HEK293T (cell line): ENCODE measurements at regions not wholly inside any gene's neighbourhood (a gene's known extent, or its start where the extent isn't known, plus 50 kb on each side); places are given as distances from the start of the nearest gene placed in this dataset.

Experiments used
- CTCF ChIA-PET: fragments of 350-600 bp; formaldehyde crosslinking; extraction: SDS; loops from one replicate; lab custom pipeline; 2021; ENCODE audit warnings: antibody characterized with exemption, inconsistent platforms; lab: Yijun Ruan, JAX
- POLR2A ChIA-PET: fragments of 350-600 bp; formaldehyde crosslinking; extraction: SDS; loops from one replicate; lab custom pipeline; 2020; ENCODE audit warnings: antibody characterized with exemption, inconsistent platforms; lab: Yijun Ruan, JAX
- DNase-seq: peaks from one replicate; pipeline ENCODE4 v3.0.0; 2012; ENCODE audit warnings: mixed read lengths; ENCODE audit errors: extremely low spot score
- ARNT ChIP-seq: fragments of 450-650 bp; IDR thresholded peaks from 2 replicates; pipeline ENCODE4 v1.6.1; 2017; ENCODE audit warnings: mild to moderate bottlenecking
- BHLHE40 ChIP-seq: fragments of 450-650 bp; IDR thresholded peaks from 2 replicates; pipeline ENCODE4 v1.6.1; 2016; ENCODE audit warnings: mild to moderate bottlenecking, moderate library complexity, borderline replicate concordance
- CTBP1 ChIP-seq: fragments of 450-650 bp; IDR thresholded peaks from 2 replicates; pipeline ENCODE4 v1.6.1; 2016; ENCODE audit warnings: borderline replicate concordance
- ELF4 ChIP-seq: fragments of 450-650 bp; IDR thresholded peaks from 2 replicates; pipeline ENCODE4 v1.6.1; 2017; ENCODE audit warnings: antibody characterized with exemption
- FOXA1 ChIP-seq: fragments of 450-650 bp; IDR thresholded peaks from 2 replicates; pipeline ENCODE4 v1.6.1; 2016; ENCODE audit warnings: mild to moderate bottlenecking
- FOXK2 ChIP-seq: fragments of 450-650 bp; IDR thresholded peaks from 2 replicates; pipeline ENCODE4 v1.6.1; 2016; ENCODE audit warnings: mild to moderate bottlenecking
- FOXM1 ChIP-seq: fragments of 450-650 bp; IDR thresholded peaks from 2 replicates; pipeline ENCODE4 v1.6.1; 2017; ENCODE audit warnings: mild to moderate bottlenecking, borderline replicate concordance
- HDGF ChIP-seq: fragments of 450-650 bp; IDR thresholded peaks from 2 replicates; pipeline ENCODE4 v1.6.1; 2017; ENCODE audit warnings: antibody characterized with exemption, borderline replicate concordance
- L3MBTL2 ChIP-seq: fragments of 450-650 bp; conservative IDR thresholded peaks from 2 replicates; pipeline ENCODE4 v1.6.1; 2016; ENCODE audit warnings: mild to moderate bottlenecking
- LEF1 ChIP-seq: fragments of 450-650 bp; IDR thresholded peaks from 2 replicates; pipeline ENCODE4 v1.6.1; 2017; ENCODE audit warnings: mild to moderate bottlenecking, borderline replicate concordance
- NFRKB ChIP-seq: fragments of 450-650 bp; IDR thresholded peaks from 2 replicates; pipeline ENCODE4 v1.6.1; 2016; ENCODE audit warnings: mild to moderate bottlenecking, moderate library complexity
- PKNOX1 ChIP-seq: fragments of 450-650 bp; IDR thresholded peaks from 2 replicates; pipeline ENCODE4 v1.6.1; 2016
- SP1 ChIP-seq: fragments of 450-650 bp; IDR thresholded peaks from 2 replicates; pipeline ENCODE4 v1.6.1; 2017
- SUZ12 ChIP-seq: fragments of 450-650 bp; IDR thresholded peaks from 2 replicates; pipeline ENCODE4 v1.6.1; 2016; ENCODE audit warnings: mild to moderate bottlenecking
- TARDBP ChIP-seq: fragments of 450-650 bp; IDR thresholded peaks from 2 replicates; pipeline ENCODE4 v1.6.1; 2016
- ZNF384 ChIP-seq: fragments of 450-650 bp; IDR thresholded peaks from 2 replicates; pipeline ENCODE4 v1.6.1; 2016

- DNase-seq = no peak
- ChIA-PET POLR2A (no interaction called here), CTCF (interaction anchor here (0.7 to 1.2 kb wide), 2 partner anchors 12 to 652 kb away, joined by 3 read pairs; no protein-coding TSS in a partner anchor)
- TF ChIP-seq ELF4 (no peak), FOXM1 (no peak), BHLHE40 (no peak), CTBP1 (no peak), ZNF384 (no peak), SUZ12 (no peak), SP1 (no peak), FOXA1 (no peak), TARDBP (no peak), ARNT (no peak), NFRKB (no peak), HDGF (no peak), FOXK2 (no peak)
Measured at GRCh38 chr7:117951691-117952280, 78.5 kb upstream of the CTTNBP2 start.

- TF ChIP-seq HDGF (no peak), NFRKB (no peak), FOXA1 (no peak), LEF1 (no peak), SUZ12 (no peak), ARNT (no peak), FOXM1 (no peak), SP1 (no peak), PKNOX1 (no peak), TARDBP (no peak), FOXK2 (no peak), ELF4 (no peak), BHLHE40 (no peak), CTBP1 (no peak), ZNF384 (no peak), L3MBTL2 (no peak)
- ChIA-PET POLR2A (no interaction called here), CTCF (no interaction called here)
- DNase-seq = no peak
Measured at GRCh38 chr7:117955046-117955445, 81.8 kb upstream of the CTTNBP2 start.

GRCh38 chr7:117960351-117960750 lies 87.1 kb upstream of the CTTNBP2 start:
- CTCF ChIA-PET = no interaction called here

GRCh38 chr7:117961235-117961634 lies 88.0 kb upstream of the CTTNBP2 start:
- DNase-seq = no peak
- TF ChIP-seq ARNT (no peak), FOXA1 (no peak), ELF4 (no peak), SP1 (no peak), HDGF (no peak), ZNF384 (no peak)
- ChIA-PET CTCF (no interaction called here), POLR2A (no interaction called here)

More at GRCh38 chr7:117960351-117960750, 87.1 kb upstream of the CTTNBP2 start:
- DNase-seq = no peak
- POLR2A ChIA-PET = no interaction called here
- TF ChIP-seq PKNOX1 = no peak
- TF ChIP-seq L3MBTL2 = no peak
- TF ChIP-seq ARNT = no peak
- no peak for TF ChIP-seq ELF4

- POLR2A ChIA-PET = no interaction called here
- CTCF ChIA-PET = no interaction called here
Measured at GRCh38 chr7:117962366-117962994, 89.2 kb upstream of the CTTNBP2 start.

GRCh38 chr7:117963264-117964197 lies 90.3 kb upstream of the CTTNBP2 start:
- CTCF ChIA-PET = interaction anchor here (0.9 kb wide), 1 partner anchor 30 kb away, joined by 3 read pairs; no protein-coding TSS in a partner anchor
- TF ChIP-seq FOXA1 (no peak), CTBP1 (no peak), SUZ12 (no peak), TARDBP (no peak), FOXM1 (no peak), BHLHE40 (no peak), NFRKB (no peak), L3MBTL2 (no peak), LEF1 (no peak), ZNF384 (no peak), ARNT (no peak), HDGF (no peak), SP1 (no peak), FOXK2 (no peak), ELF4 (no peak), PKNOX1 (no peak)
- DNase-seq = no peak
- POLR2A ChIA-PET = no interaction called here

More at GRCh38 chr7:117962366-117962994, 89.2 kb upstream of the CTTNBP2 start:
- DNase-seq = no peak
- TF ChIP-seq FOXK2 = no peak
